Gastrocnemius medialis (tissue), 4 donors: ENCODE measurements at regions not wholly inside any gene's neighbourhood (a gene's known extent, or its start where the extent isn't known, plus 50 kb on each side); places are given as distances from the start of the nearest gene placed in this dataset.

ENCODE experiments used
- POLR2A ChIP-seq, 2 donors: fragments of 450-650 bp; IDR thresholded peaks; one replicate each; pipeline ENCODE4 v1.6.1; 2017; ENCODE audit warnings: antibody characterized with exemption in 2 of 2, mild to moderate bottlenecking in 2 of 2, moderate library complexity in 2 of 2
- TF ChIP-seq, protein P1 (sequence below), 5 experiments: fragments of 450-650 bp in 3 of 5; fragments of 200-600 bp in 2 of 5; sonication (generic) in 2 of 5; IDR thresholded peaks in 4 of 5; conservative IDR thresholded peaks in 1 of 5; 1 replicate in 4 of 5; 2 replicates in 1 of 5; pipeline ENCODE4 v1.5.1; 2016 to 2019; ENCODE audit warnings: antibody characterized with exemption in 5 of 5, mild to moderate bottlenecking in 3 of 5, moderate library complexity in 3 of 5

DNA sequence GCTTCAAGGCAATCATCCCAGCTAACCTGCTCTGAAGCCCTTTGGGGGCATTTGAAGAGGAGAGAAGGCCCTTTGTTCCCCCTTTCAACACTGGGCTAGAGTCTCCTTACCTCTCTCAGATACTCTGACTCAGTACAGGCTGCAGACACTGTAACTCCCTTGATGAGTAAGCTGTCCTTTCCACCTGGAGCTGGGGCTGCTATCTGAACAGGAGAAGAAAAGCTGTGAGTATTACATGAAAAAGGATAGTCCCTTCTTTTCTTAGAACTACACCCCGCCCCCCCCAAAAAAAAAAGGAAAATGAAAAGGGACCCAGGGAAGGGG, 186.6 kb upstream of the PLEKHG7 start:
- no peak for TF ChIP-seq POLR2A (IDR thresholded peaks at IDR 0.05)
- TF ChIP-seq, protein P1, sequence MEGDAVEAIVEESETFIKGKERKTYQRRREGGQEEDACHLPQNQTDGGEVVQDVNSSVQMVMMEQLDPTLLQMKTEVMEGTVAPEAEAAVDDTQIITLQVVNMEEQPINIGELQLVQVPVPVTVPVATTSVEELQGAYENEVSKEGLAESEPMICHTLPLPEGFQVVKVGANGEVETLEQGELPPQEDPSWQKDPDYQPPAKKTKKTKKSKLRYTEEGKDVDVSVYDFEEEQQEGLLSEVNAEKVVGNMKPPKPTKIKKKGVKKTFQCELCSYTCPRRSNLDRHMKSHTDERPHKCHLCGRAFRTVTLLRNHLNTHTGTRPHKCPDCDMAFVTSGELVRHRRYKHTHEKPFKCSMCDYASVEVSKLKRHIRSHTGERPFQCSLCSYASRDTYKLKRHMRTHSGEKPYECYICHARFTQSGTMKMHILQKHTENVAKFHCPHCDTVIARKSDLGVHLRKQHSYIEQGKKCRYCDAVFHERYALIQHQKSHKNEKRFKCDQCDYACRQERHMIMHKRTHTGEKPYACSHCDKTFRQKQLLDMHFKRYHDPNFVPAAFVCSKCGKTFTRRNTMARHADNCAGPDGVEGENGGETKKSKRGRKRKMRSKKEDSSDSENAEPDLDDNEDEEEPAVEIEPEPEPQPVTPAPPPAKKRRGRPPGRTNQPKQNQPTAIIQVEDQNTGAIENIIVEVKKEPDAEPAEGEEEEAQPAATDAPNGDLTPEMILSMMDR (IDR thresholded peaks at IDR 0.05 in 4 of 5, conservative IDR thresholded peaks at IDR 0.05 in 1 of 5) = no peak
